Ishikawa (cell line): ENCODE measurements at regions not wholly inside any gene's neighbourhood (a gene's known extent, or its start where the extent isn't known, plus 50 kb on each side); places are given as distances from the start of the nearest gene placed in this dataset.

ENCODE experiments used
- CEBPB ChIP-seq: IDR thresholded peaks from 2 replicates; pipeline ENCODE4 v1.6.1; 2012
- CREB1 ChIP-seq: IDR thresholded peaks from 2 replicates; pipeline ENCODE4 v1.6.1; 2012; ENCODE audit warnings: low read depth
- EGR1 ChIP-seq: IDR thresholded peaks from 2 replicates; pipeline ENCODE4 v1.6.1; 2012
- EP300 ChIP-seq: IDR thresholded peaks from 2 replicates; pipeline ENCODE4 v1.6.1; 2012; ENCODE audit warnings: borderline replicate concordance
- FOXM1 ChIP-seq: IDR thresholded peaks from 2 replicates; pipeline ENCODE4 v1.6.1; 2012; ENCODE audit warnings: low read depth, borderline replicate concordance
- MAX ChIP-seq: IDR thresholded peaks from 2 replicates; pipeline ENCODE4 v1.6.1; 2012
- NFIC ChIP-seq: IDR thresholded peaks from 2 replicates; pipeline ENCODE4 v1.6.1; 2012
- RAD21 ChIP-seq: IDR thresholded peaks from 2 replicates; pipeline ENCODE4 v1.6.1; 2012; ENCODE audit warnings: low read depth
- TAF1 ChIP-seq: IDR thresholded peaks from 2 replicates; pipeline ENCODE4 v1.6.1; 2012; ENCODE audit warnings: low read depth, mild to moderate bottlenecking
- TEAD4 ChIP-seq: IDR thresholded peaks from 2 replicates; pipeline ENCODE4 v1.6.1; 2012
- YY1 ChIP-seq: IDR thresholded peaks from 2 replicates; pipeline ENCODE4 v1.6.1; 2012; ENCODE audit warnings: low read depth
- ZBTB7A ChIP-seq: IDR thresholded peaks from 2 replicates; pipeline ENCODE4 v1.6.1; 2012; ENCODE audit warnings: low read depth
- TF ChIP-seq, protein P1 (sequence below): IDR thresholded peaks from 2 replicates; pipeline ENCODE4 v1.6.1; 2012; ENCODE audit warnings: low read depth, mild to moderate bottlenecking
- TF ChIP-seq, protein P2 (sequence below): IDR thresholded peaks from 2 replicates; pipeline ENCODE4 v1.6.1; 2012

DNA sequence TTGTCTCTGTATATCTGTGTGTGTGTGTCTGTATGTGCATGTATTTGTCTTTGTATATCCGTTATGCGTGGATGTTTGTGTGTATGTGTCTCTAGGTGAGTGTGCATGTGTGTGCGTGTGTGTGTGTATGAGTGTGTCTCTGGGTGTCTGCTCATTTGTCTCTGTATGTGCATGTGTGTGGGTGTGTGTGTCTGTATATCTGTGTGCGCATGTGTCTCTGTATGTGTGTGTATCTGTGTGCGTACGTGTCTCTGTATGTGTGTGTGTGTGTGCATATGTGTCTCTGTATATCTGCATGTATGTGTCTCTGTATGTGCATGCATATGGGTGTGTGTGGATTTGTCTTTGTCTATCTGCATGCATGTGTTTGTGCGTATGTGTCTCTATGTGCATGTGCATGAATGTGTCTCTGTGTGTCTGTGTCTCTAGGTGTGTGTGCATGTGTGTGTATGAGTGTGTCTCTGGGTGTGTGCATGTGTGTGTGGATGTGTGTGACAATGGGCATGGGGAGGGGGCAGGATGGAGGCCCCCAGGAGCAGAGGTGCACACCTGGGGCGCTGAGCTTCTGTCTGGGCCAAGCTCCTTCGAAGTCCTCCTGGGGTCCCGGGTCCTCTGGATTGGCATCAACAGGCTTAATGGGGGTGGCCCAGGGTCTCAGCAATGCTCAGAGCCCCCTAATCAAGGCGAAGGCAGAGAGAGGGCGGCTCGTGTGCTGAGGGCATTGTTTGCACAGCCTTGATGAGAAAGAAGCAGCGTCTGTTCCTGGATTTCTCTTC lies 373.4 kb upstream of the IRX4 start:
- no peak for TF ChIP-seq TAF1
- no peak for TF ChIP-seq NFIC
- no peak for TF ChIP-seq CEBPB
- no peak for TF ChIP-seq RAD21
- no peak for TF ChIP-seq EGR1
- TF ChIP-seq, protein P1, sequence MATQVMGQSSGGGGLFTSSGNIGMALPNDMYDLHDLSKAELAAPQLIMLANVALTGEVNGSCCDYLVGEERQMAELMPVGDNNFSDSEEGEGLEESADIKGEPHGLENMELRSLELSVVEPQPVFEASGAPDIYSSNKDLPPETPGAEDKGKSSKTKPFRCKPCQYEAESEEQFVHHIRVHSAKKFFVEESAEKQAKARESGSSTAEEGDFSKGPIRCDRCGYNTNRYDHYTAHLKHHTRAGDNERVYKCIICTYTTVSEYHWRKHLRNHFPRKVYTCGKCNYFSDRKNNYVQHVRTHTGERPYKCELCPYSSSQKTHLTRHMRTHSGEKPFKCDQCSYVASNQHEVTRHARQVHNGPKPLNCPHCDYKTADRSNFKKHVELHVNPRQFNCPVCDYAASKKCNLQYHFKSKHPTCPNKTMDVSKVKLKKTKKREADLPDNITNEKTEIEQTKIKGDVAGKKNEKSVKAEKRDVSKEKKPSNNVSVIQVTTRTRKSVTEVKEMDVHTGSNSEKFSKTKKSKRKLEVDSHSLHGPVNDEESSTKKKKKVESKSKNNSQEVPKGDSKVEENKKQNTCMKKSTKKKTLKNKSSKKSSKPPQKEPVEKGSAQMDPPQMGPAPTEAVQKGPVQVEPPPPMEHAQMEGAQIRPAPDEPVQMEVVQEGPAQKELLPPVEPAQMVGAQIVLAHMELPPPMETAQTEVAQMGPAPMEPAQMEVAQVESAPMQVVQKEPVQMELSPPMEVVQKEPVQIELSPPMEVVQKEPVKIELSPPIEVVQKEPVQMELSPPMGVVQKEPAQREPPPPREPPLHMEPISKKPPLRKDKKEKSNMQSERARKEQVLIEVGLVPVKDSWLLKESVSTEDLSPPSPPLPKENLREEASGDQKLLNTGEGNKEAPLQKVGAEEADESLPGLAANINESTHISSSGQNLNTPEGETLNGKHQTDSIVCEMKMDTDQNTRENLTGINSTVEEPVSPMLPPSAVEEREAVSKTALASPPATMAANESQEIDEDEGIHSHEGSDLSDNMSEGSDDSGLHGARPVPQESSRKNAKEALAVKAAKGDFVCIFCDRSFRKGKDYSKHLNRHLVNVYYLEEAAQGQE = no peak
- no peak for TF ChIP-seq MAX
- TF ChIP-seq, protein P2, sequence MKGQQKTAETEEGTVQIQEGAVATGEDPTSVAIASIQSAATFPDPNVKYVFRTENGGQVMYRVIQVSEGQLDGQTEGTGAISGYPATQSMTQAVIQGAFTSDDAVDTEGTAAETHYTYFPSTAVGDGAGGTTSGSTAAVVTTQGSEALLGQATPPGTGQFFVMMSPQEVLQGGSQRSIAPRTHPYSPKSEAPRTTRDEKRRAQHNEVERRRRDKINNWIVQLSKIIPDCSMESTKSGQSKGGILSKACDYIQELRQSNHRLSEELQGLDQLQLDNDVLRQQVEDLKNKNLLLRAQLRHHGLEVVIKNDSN = no peak
- no peak for TF ChIP-seq CREB1
- no peak for TF ChIP-seq FOXM1
- no peak for TF ChIP-seq ZBTB7A
- no peak for TF ChIP-seq EP300
- no peak for TF ChIP-seq YY1
- TF ChIP-seq TEAD4 = no peak
